Right atrium auricular region (tissue), 2 donors: ENCODE measurements at regions not wholly inside any gene's neighbourhood (a gene's known extent, or its start where the extent isn't known, plus 50 kb on each side); places are given as distances from the start of the nearest gene placed in this dataset.

ENCODE experiments used
- DNase-seq: peaks from one replicate; pipeline ENCODE4 v3.0.0-alpha.2; 2019; ENCODE audit warnings: low spot score
- H3K27ac ChIP-seq, 2 donors: fragments of 200-600 bp; sonication (generic); 1 replicate in 1 of 2; 2 replicates in 1 of 2; pipeline ENCODE4 v1.5.1; 2016 to 2019
- H3K27me3 ChIP-seq, 2 donors: fragments of 200-600 bp; sonication (generic); one replicate each; pipeline versions ENCODE4 v1.5.1 to v1.6.0; 2017 to 2019
- H3K36me3 ChIP-seq: fragments of 200-600 bp; sonication (generic); one replicate; pipeline ENCODE4 v1.5.1; 2016
- H3K4me1 ChIP-seq, 2 donors: fragments of 200-600 bp; sonication (generic); one replicate each; pipeline versions ENCODE4 v1.5.1 to v1.6.0; 2017 to 2019
- H3K4me3 ChIP-seq, 2 donors: fragments of 200-600 bp; sonication (generic); 1 replicate in 1 of 2; 2 replicates in 1 of 2; pipeline ENCODE4 v1.5.1; 2017 to 2019; ENCODE audit warnings: mild to moderate bottlenecking in 1 of 2, moderate library complexity in 1 of 2
- H3K9me3 ChIP-seq, 2 donors: fragments of 200-600 bp; sonication (generic); one replicate each; pipeline ENCODE4 v1.5.1; 2019
- CTCF ChIP-seq, 2 donors: fragments of 200-600 bp; sonication (generic); IDR thresholded peaks; one replicate each; pipeline ENCODE4 v1.5.1; 2019; ENCODE audit warnings: antibody characterized with exemption in 2 of 2

- Histone ChIP-seq H3K27me3 (no peaks in the 10 kb centered on the region), H3K36me3 (no peaks in the 10 kb centered on the region), H3K4me1 (no peaks in the 10 kb centered on the region), H3K27ac (no peak overlapping the region), H3K4me3 (no peak overlapping the region), H3K9me3 (no peaks in the 10 kb centered on the region)
- TF ChIP-seq CTCF (IDR thresholded peaks at IDR 0.05) = no peak
- DNase-seq = no peak
Measured at GRCh38 chr11:25583596-25583995, 748.3 kb upstream of the ANO3 start.

GRCh38 chr11:25587496-25587895, 744.4 kb upstream of the ANO3 start:
- TF ChIP-seq CTCF (IDR thresholded peaks at IDR 0.05) = no peak
- H3K4me1 ChIP-seq = no peaks in the 10 kb centered on the region
- H3K27ac ChIP-seq = no peak overlapping the region
- no peak for DNase-seq
- no peaks in the 10 kb centered on the region for H3K36me3 ChIP-seq
- H3K4me3 ChIP-seq = no peak overlapping the region
- no peaks in the 10 kb centered on the region for H3K9me3 ChIP-seq
- no peaks in the 10 kb centered on the region for H3K27me3 ChIP-seq

- Histone ChIP-seq H3K27ac (no peak overlapping the region), H3K4me1 (no peaks in the 10 kb centered on the region), H3K27me3 (no peaks in the 10 kb centered on the region), H3K9me3 (no peaks in the 10 kb centered on the region), H3K36me3 (no peaks in the 10 kb centered on the region), H3K4me3 (no peak overlapping the region)
- no peak for TF ChIP-seq CTCF (IDR thresholded peaks at IDR 0.05)
- DNase-seq = no peak
Measured at GRCh38 chr11:25593221-25593620, 738.7 kb upstream of the ANO3 start.

GRCh38 chr11:25596701-25597100, 735.2 kb upstream of the ANO3 start:
- no peak overlapping the region for H3K27ac ChIP-seq

GRCh38 chr11:25597696-25598095, 734.2 kb upstream of the ANO3 start:
- Histone ChIP-seq H3K27ac (no peak overlapping the region), H3K4me3 (no peak overlapping the region), H3K9me3 (no peaks in the 10 kb centered on the region)

More at GRCh38 chr11:25596701-25597100, 735.2 kb upstream of the ANO3 start:
- H3K9me3 ChIP-seq = no peaks in the 10 kb centered on the region
- H3K27me3 ChIP-seq = no peaks in the 10 kb centered on the region
- no peaks in the 10 kb centered on the region for H3K4me1 ChIP-seq
- no peak for DNase-seq
- no peak overlapping the region for H3K4me3 ChIP-seq
- TF ChIP-seq CTCF (IDR thresholded peaks at IDR 0.05) = no peak
- H3K36me3 ChIP-seq = no peaks in the 10 kb centered on the region

More at GRCh38 chr11:25597696-25598095, 734.2 kb upstream of the ANO3 start:
- no peak for DNase-seq
- Histone ChIP-seq H3K27me3 (no peaks in the 10 kb centered on the region), H3K4me1 (no peaks in the 10 kb centered on the region), H3K36me3 (no peaks in the 10 kb centered on the region)
- TF ChIP-seq CTCF (IDR thresholded peaks at IDR 0.05) = no peak
